Mesenchymal stem cell (in vitro differentiated cells and primary cell): ENCODE measurements at regions not wholly inside any gene's neighbourhood (a gene's known extent, or its start where the extent isn't known, plus 50 kb on each side); places are given as distances from the start of the nearest gene placed in this dataset.

Experiments
- DNase-seq: peaks from one replicate; pipeline ENCODE4 v3.0.0-alpha.2; 2013
- H2AFZ ChIP-seq: one replicate; pipeline ENCODE4 v1.6.1; 2013; ENCODE audit warnings: low read depth, mild to moderate bottlenecking, control low read depth, inconsistent platforms, low read length, moderate library complexity
- H2AK5ac ChIP-seq: 2 replicates; pipeline ENCODE4 v1.6.1; 2013; ENCODE audit warnings: low read length, moderate library complexity, mild to moderate bottlenecking, inconsistent platforms; ENCODE audit not compliant: severe bottlenecking
- H2BK120ac ChIP-seq: one replicate; pipeline ENCODE4 v1.6.1; 2013; ENCODE audit warnings: low read depth, mild to moderate bottlenecking, inconsistent platforms, low read length, moderate library complexity
- H2BK12ac ChIP-seq, 2 experiments: one replicate each; pipeline ENCODE4 v1.6.1; 2013; ENCODE audit warnings: inconsistent platforms in 2 of 2, low read length in 2 of 2, mild to moderate bottlenecking in 2 of 2, moderate library complexity in 2 of 2, control low read depth in 1 of 2
- H2BK15ac ChIP-seq: one replicate; pipeline ENCODE4 v1.6.1; 2013; ENCODE audit warnings: mild to moderate bottlenecking, low read depth, inconsistent platforms; ENCODE audit not compliant: poor library complexity, severe bottlenecking
- H2BK5ac ChIP-seq: 2 replicates; pipeline ENCODE4 v1.6.1; 2013; ENCODE audit warnings: low read depth, mild to moderate bottlenecking, low read length, control low read depth, inconsistent platforms; ENCODE audit not compliant: poor library complexity, severe bottlenecking
- H3K14ac ChIP-seq, 2 experiments: one replicate each; pipeline ENCODE4 v1.6.1; 2013; ENCODE audit warnings: inconsistent platforms in 2 of 2, low read length in 2 of 2, control low read depth in 1 of 2, mild to moderate bottlenecking in 1 of 2, moderate library complexity in 1 of 2
- H3K18ac ChIP-seq, 2 experiments: one replicate each; pipeline ENCODE4 v1.6.1; 2013; ENCODE audit warnings: inconsistent platforms in 2 of 2, low read length in 2 of 2, control low read depth in 1 of 2, low read depth in 1 of 2, mild to moderate bottlenecking in 1 of 2
- H3K23ac ChIP-seq, 2 experiments: one replicate each; pipeline ENCODE4 v1.6.1; 2013; ENCODE audit warnings: inconsistent platforms in 2 of 2, low read length in 2 of 2, mild to moderate bottlenecking in 2 of 2, moderate library complexity in 2 of 2, control low read depth in 1 of 2
- H3K27ac ChIP-seq: 2 replicates; pipeline ENCODE4 v1.5.1; 2013; ENCODE audit warnings: mild to moderate bottlenecking, moderate library complexity, low read length, control low read depth, inconsistent platforms; ENCODE audit not compliant: poor library complexity, severe bottlenecking
- H3K27me3 ChIP-seq, 2 experiments: 2 replicates each; pipeline versions ENCODE4 v1.6.1 to v1.7.0; 2013; ENCODE audit warnings: low read length in 2 of 2, mild to moderate bottlenecking in 2 of 2, moderate library complexity in 2 of 2, control low read depth in 1 of 2, inconsistent platforms in 1 of 2; ENCODE audit not compliant: control insufficient read depth in 1 of 2, insufficient read depth in 1 of 2
- H3K36me3 ChIP-seq, 2 experiments: 2 replicates each; pipeline versions ENCODE4 v1.6.1 to v1.7.0; 2013; ENCODE audit warnings: low read length in 2 of 2, control low read depth in 1 of 2, inconsistent platforms in 1 of 2, low read depth in 1 of 2, mild to moderate bottlenecking in 1 of 2; ENCODE audit not compliant: insufficient read depth in 2 of 2, control insufficient read depth in 1 of 2
- H3K4ac ChIP-seq, 2 experiments: one replicate each; pipeline ENCODE4 v1.6.1; 2013; ENCODE audit warnings: inconsistent platforms in 2 of 2, low read length in 2 of 2, mild to moderate bottlenecking in 2 of 2, moderate library complexity in 2 of 2, control low read depth in 1 of 2, low read depth in 1 of 2
- H3K4me1 ChIP-seq: 2 replicates; pipeline ENCODE4 v1.6.1; 2013; ENCODE audit warnings: low read depth, low read length, control low read depth; ENCODE audit not compliant: control insufficient read depth, insufficient read depth
- H3K4me2 ChIP-seq: 2 replicates; pipeline ENCODE4 v1.6.1; 2013; ENCODE audit warnings: low read length, mild to moderate bottlenecking, inconsistent platforms; ENCODE audit not compliant: poor library complexity, severe bottlenecking
- H3K4me3 ChIP-seq, 2 experiments: 2 replicates each; pipeline versions ENCODE4 v1.5.1 to v1.7.0; 2013; ENCODE audit warnings: low read length in 2 of 2, mild to moderate bottlenecking in 2 of 2, control low read depth in 1 of 2, low read depth in 1 of 2; ENCODE audit not compliant: insufficient read depth in 1 of 2
- H3K79me1 ChIP-seq: replicated peaks from 2 replicates; pipeline ENCODE4 v1.6.1; 2013; ENCODE audit warnings: mild to moderate bottlenecking, control low read depth, low read length, inconsistent platforms; ENCODE audit not compliant: poor library complexity, severe bottlenecking
- H3K9ac ChIP-seq: 2 replicates; pipeline ENCODE4 v1.7.0; 2013; ENCODE audit warnings: mild to moderate bottlenecking, low read length, moderate library complexity
- H3K9me3 ChIP-seq: 2 replicates; pipeline ENCODE4 v1.7.0; 2013; ENCODE audit warnings: mild to moderate bottlenecking, low read length; ENCODE audit not compliant: control insufficient read depth
- H4K8ac ChIP-seq: one replicate; pipeline ENCODE4 v1.6.1; 2013; ENCODE audit warnings: inconsistent platforms, mild to moderate bottlenecking, low read length, moderate library complexity
- H4K91ac ChIP-seq: one replicate; pipeline ENCODE4 v1.6.1; 2013; ENCODE audit warnings: mild to moderate bottlenecking, low read length, inconsistent platforms
- WGBS: methylation state at CpG from one replicate; pipeline ENCODE4 v1.1.7; 2013; ENCODE audit warnings: mixed read lengths; 5-methylcytosine and 5-hydroxymethylcytosine counted together

DNA sequence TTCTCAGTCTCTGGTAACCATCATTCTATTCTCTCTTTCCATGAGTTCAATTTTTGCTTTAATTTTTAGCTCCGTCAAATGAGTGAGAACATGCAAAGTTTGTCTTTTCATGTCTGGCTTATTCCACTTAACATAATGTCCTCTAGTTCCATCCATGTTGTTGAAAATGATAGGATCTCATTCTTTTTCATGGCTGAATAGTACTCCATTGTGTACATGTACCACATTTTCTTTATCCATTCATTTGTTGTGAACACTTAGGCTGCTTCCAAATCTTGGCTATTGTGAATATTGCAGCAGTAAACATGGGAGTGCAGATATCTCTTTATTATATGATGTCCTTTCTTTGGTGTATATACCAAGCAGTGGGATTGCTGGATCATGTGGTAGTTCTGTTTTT is 145.4 kb upstream of the E2F7 start:
- no peaks in the 10 kb centered on the region for H3K79me1 ChIP-seq
- peaks cover 6% of the 10 kb centered on the region for H3K9me3 ChIP-seq
- H3K18ac ChIP-seq, result no peak overlapping the region
- no peak overlapping the region for H3K14ac ChIP-seq
- no peaks in the 10 kb centered on the region for H3K27me3 ChIP-seq
- no peak overlapping the region for H3K27ac ChIP-seq
- no peaks in the 10 kb centered on the region for H3K4me1 ChIP-seq
- 100% methylated on average over 1 of the region's 1 CpG for WGBS
- no peak overlapping the region for H3K23ac ChIP-seq
- H3K4me3 ChIP-seq, result no peak overlapping the region
- no peak overlapping the region for H2BK12ac ChIP-seq
- no peak overlapping the region for H3K9ac ChIP-seq
- no peak overlapping the region for H3K4ac ChIP-seq
- no peak overlapping the region for H2BK120ac ChIP-seq
- H4K91ac ChIP-seq, result no peak overlapping the region
- H4K8ac ChIP-seq, result no peak overlapping the region
- no peak overlapping the region for H3K4me2 ChIP-seq
- H2BK15ac ChIP-seq, result no peak overlapping the region
- H2AFZ ChIP-seq, result no peak overlapping the region
- no peak overlapping the region for H2BK5ac ChIP-seq
- no peak for DNase-seq
- no peak overlapping the region for H2AK5ac ChIP-seq
- H3K36me3 ChIP-seq, result no peaks in the 10 kb centered on the region

DNA sequence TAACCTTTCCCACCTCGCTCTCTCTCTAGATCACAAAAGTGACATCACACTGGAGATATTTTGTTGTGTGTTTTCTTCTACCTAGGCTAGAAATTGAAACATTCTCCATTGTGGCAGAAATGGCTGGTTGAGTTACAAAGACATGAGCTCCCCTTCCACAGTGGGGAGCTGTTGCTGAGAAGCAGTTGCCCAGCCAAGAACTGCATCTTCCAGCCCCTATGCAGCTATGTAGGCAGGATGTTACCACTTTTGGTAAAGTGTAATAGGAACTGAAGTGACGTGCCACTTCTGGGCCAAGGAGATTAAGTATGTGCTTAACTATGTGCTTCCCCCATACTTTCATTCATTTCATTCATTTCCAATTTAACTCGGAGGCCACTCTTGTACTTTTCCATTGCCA is 138.7 kb upstream of the E2F7 start:
- H3K27me3 ChIP-seq, result no peaks in the 10 kb centered on the region
- H3K4ac ChIP-seq, result no peak overlapping the region
- H2AK5ac ChIP-seq, result no peak overlapping the region
- H2BK120ac ChIP-seq, result no peak overlapping the region
- no peak overlapping the region for H4K8ac ChIP-seq
- no peak overlapping the region for H3K4me3 ChIP-seq
- H3K4me1 ChIP-seq, result no peaks in the 10 kb centered on the region
- no peak for DNase-seq
- no peak overlapping the region for H3K27ac ChIP-seq
- H3K9me3 ChIP-seq, result peaks cover 8% of the 10 kb centered on the region
- no peak overlapping the region for H2BK5ac ChIP-seq
- no peak overlapping the region for H4K91ac ChIP-seq
- no peak overlapping the region for H3K9ac ChIP-seq
- no peak overlapping the region for H2BK12ac ChIP-seq
- no peak overlapping the region for H3K18ac ChIP-seq
- H2BK15ac ChIP-seq, result no peak overlapping the region
- no peaks in the 10 kb centered on the region for H3K36me3 ChIP-seq
- H3K79me1 ChIP-seq, result no peaks in the 10 kb centered on the region
- H2AFZ ChIP-seq, result no peak overlapping the region
- H3K14ac ChIP-seq, result no peak overlapping the region
- no peak overlapping the region for H3K4me2 ChIP-seq
- H3K23ac ChIP-seq, result no peak overlapping the region
- 85% methylated on average over 2 of the region's 3 CpGs for WGBS

DNA sequence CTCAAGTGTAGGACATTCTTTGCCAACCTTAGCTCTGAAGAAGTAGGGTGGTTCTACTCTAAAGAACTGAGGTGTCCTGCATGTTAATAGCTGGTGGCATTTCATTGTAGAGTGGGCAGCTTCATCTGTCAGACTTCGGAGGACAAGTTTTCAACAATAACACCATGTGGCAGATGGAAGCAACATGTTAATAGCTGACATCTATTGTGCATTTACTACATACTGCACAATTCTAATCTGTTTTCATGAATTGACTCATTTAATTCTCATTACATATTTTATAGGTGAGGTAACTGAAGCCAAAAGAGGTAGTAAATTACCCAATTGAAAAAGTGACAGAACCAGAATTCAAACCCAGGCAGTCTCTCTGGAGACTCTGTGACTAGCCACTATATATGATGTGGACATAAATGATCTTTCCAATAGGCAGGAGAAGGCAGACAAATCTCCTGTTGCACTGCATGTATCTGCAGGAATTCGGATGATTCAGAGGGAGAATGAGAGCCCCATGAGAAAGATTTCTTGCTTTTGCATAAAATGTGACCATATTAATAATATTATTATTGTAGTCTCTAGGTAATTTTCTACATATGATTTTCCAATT is 137.2 kb upstream of the E2F7 start:
- peaks cover 8% of the 10 kb centered on the region for H3K9me3 ChIP-seq
- H3K36me3 ChIP-seq, result no peaks in the 10 kb centered on the region
- H3K9ac ChIP-seq, result no peak overlapping the region
- no peaks in the 10 kb centered on the region for H3K27me3 ChIP-seq
- H2AK5ac ChIP-seq, result no peak overlapping the region
- no peaks in the 10 kb centered on the region for H3K4me1 ChIP-seq
- no peak overlapping the region for H4K8ac ChIP-seq
- no peaks in the 10 kb centered on the region for H3K79me1 ChIP-seq
- H2BK5ac ChIP-seq, result no peak overlapping the region
- H2BK120ac ChIP-seq, result no peak overlapping the region
- H3K18ac ChIP-seq, result no peak overlapping the region
- H3K14ac ChIP-seq, result no peak overlapping the region
- no peak for DNase-seq
- H3K4ac ChIP-seq, result no peak overlapping the region
- H3K23ac ChIP-seq, result no peak overlapping the region
- no peak overlapping the region for H4K91ac ChIP-seq
- H2AFZ ChIP-seq, result no peak overlapping the region
- H3K4me2 ChIP-seq, result no peak overlapping the region
- no peak overlapping the region for H3K4me3 ChIP-seq
- no peak overlapping the region for H2BK12ac ChIP-seq
- H3K27ac ChIP-seq, result no peak overlapping the region
- 88% methylated on average over 1 of the region's 2 CpGs for WGBS
- no peak overlapping the region for H2BK15ac ChIP-seq

DNA sequence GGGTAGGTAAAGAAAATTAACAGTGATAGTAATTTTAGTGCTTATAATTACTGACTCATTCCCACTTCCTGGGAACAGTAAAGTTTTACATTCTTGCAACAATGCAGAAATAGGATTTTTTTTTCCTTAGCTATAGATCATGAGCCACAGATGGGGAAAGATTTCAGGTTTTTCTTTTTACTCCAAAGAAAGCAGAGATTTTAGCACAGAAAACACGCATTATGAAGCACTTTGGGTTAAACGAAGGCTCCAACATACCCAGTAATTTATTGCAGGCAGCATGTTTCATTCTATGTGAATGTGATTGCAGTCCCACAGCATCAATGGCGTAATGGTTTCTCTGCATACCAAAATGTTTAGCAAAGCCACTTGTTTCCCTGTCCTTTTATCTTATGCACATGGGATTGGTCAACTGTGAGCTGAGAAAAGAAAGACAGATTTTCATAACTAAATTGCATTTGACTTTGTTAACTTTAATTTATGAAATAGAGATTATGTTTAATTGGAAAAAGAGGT is 124.6 kb upstream of the E2F7 start:
- Histone ChIP-seq H2BK120ac (no peak overlapping the region), H3K9me3 (no peaks in the 10 kb centered on the region), H3K4me2 (no peak overlapping the region), H3K18ac (no peak overlapping the region), H3K9ac (peak overlapping the region; percentile 79), H3K79me1 (no peaks in the 10 kb centered on the region), H3K27me3 (no peaks in the 10 kb centered on the region), H2BK5ac (no peak overlapping the region), H3K27ac (peak overlapping the region; percentile 48), H3K14ac (no peak overlapping the region), H3K4me3 (peak overlapping the region in 1 of 2 experiments; percentile 34), H3K4ac (no peak overlapping the region), H3K23ac (no peak overlapping the region), H3K36me3 (no peaks in the 10 kb centered on the region), H2BK12ac (no peak overlapping the region), H3K4me1 (no peaks in the 10 kb centered on the region), H4K8ac (no peak overlapping the region), H2BK15ac (no peak overlapping the region), H2AK5ac (no peak overlapping the region), H4K91ac (no peak overlapping the region), H2AFZ (no peak overlapping the region)
- 32% methylated on average over 3 of the region's 3 CpGs for WGBS
- peak; percentile 82 for DNase-seq
